Epithelial cell of esophagus (primary cell): ENCODE measurements at regions not wholly inside any gene's neighbourhood (a gene's known extent, or its start where the extent isn't known, plus 50 kb on each side); places are given as distances from the start of the nearest gene placed in this dataset.

ENCODE experiments used
- DNase-seq: peaks from one replicate; pipeline ENCODE4 v3.0.0; 2010; ENCODE audit warnings: low read depth
- H3K4me3 ChIP-seq: 2 replicates; pipeline ENCODE4 v1.5.1; 2011; ENCODE audit warnings: mild to moderate bottlenecking, low read length, control low read depth
- CTCF ChIP-seq: IDR thresholded peaks from 2 replicates; pipeline ENCODE4 v1.5.1; 2011; ENCODE audit warnings: low read depth, mild to moderate bottlenecking, low read length, control low read depth, inconsistent platforms; ENCODE audit not compliant: insufficient read depth; ENCODE audit errors: missing control alignments

- no peak overlapping the region for H3K4me3 ChIP-seq
- no peak for DNase-seq
- no peak for TF ChIP-seq CTCF
Observed at GRCh38 chr18:72207280-72207679, 336.9 kb downstream of the CBLN2 start.

- no peak for DNase-seq
- no peak overlapping the region for H3K4me3 ChIP-seq
- TF ChIP-seq CTCF, result no peak
Observed at GRCh38 chr18:72206814-72207213, 337.3 kb downstream of the CBLN2 start.

GRCh38 chr18:72201032-72201431 lies 343.1 kb downstream of the CBLN2 start:
- H3K4me3 ChIP-seq, result no peak overlapping the region
- no peak for DNase-seq
- no peak for TF ChIP-seq CTCF

GRCh38 chr18:72197591-72197990 lies 346.6 kb downstream of the CBLN2 start:
- no peak for DNase-seq
- H3K4me3 ChIP-seq, result no peak overlapping the region
- no peak for TF ChIP-seq CTCF

GRCh38 chr18:72194072-72194471 lies 350.1 kb downstream of the CBLN2 start:
- DNase-seq, result no peak
- TF ChIP-seq CTCF, result no peak
- H3K4me3 ChIP-seq, result no peak overlapping the region

GRCh38 chr18:72187956-72188355 lies 356.2 kb downstream of the CBLN2 start:
- H3K4me3 ChIP-seq, result no peak overlapping the region
- TF ChIP-seq CTCF, result no peak
- peak; percentile 70 for DNase-seq

- peak; percentile 82 for DNase-seq
- no peak overlapping the region for H3K4me3 ChIP-seq
- TF ChIP-seq CTCF, result no peak
Observed at GRCh38 chr18:72181241-72181764, 362.8 kb downstream of the CBLN2 start.
